Uterus (tissue), 2 donors: ENCODE measurements at regions not wholly inside any gene's neighbourhood (a gene's known extent, or its start where the extent isn't known, plus 50 kb on each side); places are given as distances from the start of the nearest gene placed in this dataset.

Experiments
- CTCF ChIP-seq, 4 experiments: fragments of 200-600 bp in 2 of 4; fragments of 450-650 bp in 2 of 4; sonication (generic) in 2 of 4; IDR thresholded peaks; one replicate each; pipeline ENCODE4 v1.5.1; 2016 to 2019; ENCODE audit warnings: antibody characterized with exemption in 4 of 4, mild to moderate bottlenecking in 2 of 4, moderate library complexity in 1 of 4
- POLR2A ChIP-seq, 2 donors: fragments of 450-650 bp; IDR thresholded peaks; one replicate each; pipeline ENCODE4 v1.6.1; 2016; ENCODE audit warnings: antibody characterized with exemption in 2 of 2, mild to moderate bottlenecking in 1 of 2, moderate library complexity in 1 of 2

- TF ChIP-seq CTCF (IDR thresholded peaks at IDR 0.05) = no peak
- TF ChIP-seq POLR2A (IDR thresholded peaks at IDR 0.05) = no peak
Observed at GRCh38 chr13:22196777-22197176, 525.9 kb downstream of the FGF9 start.
